Panc1 (cell line): ENCODE measurements at regions not wholly inside any gene's neighbourhood (a gene's known extent, or its start where the extent isn't known, plus 50 kb on each side); places are given as distances from the start of the nearest gene placed in this dataset.

ENCODE experiments used
- ATAC-seq: fragments of 200-7000 bp; cut with Tn5 transposase; 2 replicates; pipeline ENCODE4 v1.9.1; 2020; ENCODE audit warnings: mild to moderate bottlenecking, moderate library complexity
- BruUV-seq: library from RNA; stranded (reverse); fragments of 400-500 nt; replicated peaks from 2 replicates; lab custom pipeline; 2021; lab: Mats Ljungman, UMichigan
- CTCF ChIA-PET: fragments of 300-600 bp; sonication (Branson Sonifier 250); formaldehyde crosslinking; loops from one replicate; lab custom pipeline; 2022; ENCODE audit warnings: antibody characterized with exemption; lab: Charles Lee
- POLR2A ChIA-PET: fragments of 300-600 bp; sonication (Branson Sonifier 250); formaldehyde crosslinking; loops from one replicate; lab custom pipeline; 2022; ENCODE audit warnings: antibody characterized with exemption; lab: Charles Lee
- DNase-seq: peaks from one replicate; pipeline ENCODE4 v3.0.0-alpha.2; 2010; ENCODE audit warnings: low read depth, low spot score
- H3K27ac ChIP-seq: 2 replicates; pipeline ENCODE4 v1.5.1; 2011; ENCODE audit warnings: mild to moderate bottlenecking, low read length, inconsistent platforms
- H3K27me3 ChIP-seq: fragments of 200-500 bp; sonication (Bioruptor generic); 2 replicates; pipeline ENCODE4 v1.6.0; 2014; ENCODE audit warnings: low read length, inconsistent platforms; ENCODE audit not compliant: control insufficient read depth, insufficient read depth
- H3K36me3 ChIP-seq: fragments of 200-500 bp; sonication (Bioruptor generic); 2 replicates; pipeline ENCODE4 v1.5.1; 2014; ENCODE audit warnings: inconsistent platforms, mild to moderate bottlenecking, low read length, moderate library complexity; ENCODE audit not compliant: control insufficient read depth, insufficient read depth
- H3K4me1 ChIP-seq: 2 replicates; pipeline ENCODE4 v1.5.1; 2011; ENCODE audit warnings: inconsistent platforms, mild to moderate bottlenecking, low read length, moderate library complexity; ENCODE audit not compliant: control insufficient read depth, insufficient read depth
- H3K4me3 ChIP-seq, 2 experiments: 2 replicates each; pipeline ENCODE4 v1.5.1; 2011 to 2012; ENCODE audit warnings: low read depth in 2 of 2, low read length in 2 of 2, mild to moderate bottlenecking in 2 of 2, inconsistent platforms in 1 of 2, moderate library complexity in 1 of 2
- H3K9me3 ChIP-seq: fragments of 200-500 bp; sonication (Bioruptor generic); 2 replicates; pipeline ENCODE4 v1.5.1; 2014; ENCODE audit warnings: low read depth, mild to moderate bottlenecking, inconsistent platforms, low read length, moderate library complexity; ENCODE audit not compliant: control insufficient read depth, insufficient read depth
- POLR2AphosphoS5 ChIP-seq: IDR thresholded peaks from 2 replicates; pipeline ENCODE4 v1.6.1; 2012; ENCODE audit warnings: mild to moderate bottlenecking, low read depth, low read length, moderate library complexity
- SIN3A ChIP-seq: IDR thresholded peaks from 2 replicates; pipeline ENCODE4 v1.6.1; 2012; ENCODE audit warnings: low read depth, mild to moderate bottlenecking, low read length, moderate library complexity, borderline replicate concordance; ENCODE audit not compliant: insufficient read depth
- TCF7L2 ChIP-seq: IDR thresholded peaks from 2 replicates; pipeline ENCODE4 v1.6.1; 2011; ENCODE audit warnings: mild to moderate bottlenecking, low read depth, low read length, inconsistent platforms
- in situ Hi-C: cut with HindIII; loops from 2 replicates; pipeline ENCODE4 v1.10.0; 2016; ENCODE audit warnings: low sequenced_read_pairs, low pct_unique_long_range_greater_than_20kb
- intact Hi-C: fragments of 100-400 bp; cut with micrococcal nuclease; formaldehyde crosslinking; loops from one replicate; pipeline ENCODE4 v1.10.0; 2022; ENCODE audit not compliant: unreplicated experiment
- TF ChIP-seq, protein P1 (sequence below), 2 experiments: IDR thresholded peaks; 2 replicates each; pipeline ENCODE4 v1.6.1; 2011 to 2012; ENCODE audit warnings: low read depth in 2 of 2, control low read depth in 1 of 2, low read length in 1 of 2, mild to moderate bottlenecking in 1 of 2, moderate library complexity in 1 of 2; ENCODE audit not compliant: insufficient read depth in 1 of 2
- TF ChIP-seq, protein P2 (sequence below): fragments of 450-650 bp; IDR thresholded peaks from 2 replicates; pipeline ENCODE4 v1.5.1; 2017; ENCODE audit warnings: mild to moderate bottlenecking

DNA sequence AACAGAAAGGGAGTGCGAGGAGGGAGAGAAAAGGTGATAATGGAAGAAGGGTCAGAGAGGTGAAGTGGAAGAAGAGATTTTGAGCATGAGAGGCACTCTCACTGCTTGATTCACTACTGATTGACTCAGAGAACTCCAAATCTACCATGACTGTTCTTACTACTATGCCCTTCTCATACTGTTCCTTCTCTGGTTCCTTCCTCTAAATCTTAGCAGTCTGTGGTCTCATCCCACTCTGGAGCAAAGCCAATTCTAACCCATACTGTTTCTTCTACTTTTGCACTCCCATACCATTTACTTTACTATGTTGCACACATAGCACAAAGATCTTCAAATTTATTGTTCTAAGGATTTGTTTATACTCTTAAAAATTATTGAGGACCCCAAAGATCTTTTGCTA, 100.8 kb downstream of the DTWD1 start:
- no TSS peak for BruUV-seq
- ATAC-seq (no peak), DNase-seq (no peak)
- Histone ChIP-seq H3K9me3 (no peaks in the 10 kb centered on the region), H3K4me3 (no peak overlapping the region), H3K27ac (no peak overlapping the region), H3K36me3 (no peaks in the 10 kb centered on the region), H3K27me3 (no peaks in the 10 kb centered on the region), H3K4me1 (no peaks in the 10 kb centered on the region)
- TF ChIP-seq POLR2AphosphoS5 (no peak), SIN3A (no peak), TCF7L2 (no peak)
- TF ChIP-seq, protein P1, sequence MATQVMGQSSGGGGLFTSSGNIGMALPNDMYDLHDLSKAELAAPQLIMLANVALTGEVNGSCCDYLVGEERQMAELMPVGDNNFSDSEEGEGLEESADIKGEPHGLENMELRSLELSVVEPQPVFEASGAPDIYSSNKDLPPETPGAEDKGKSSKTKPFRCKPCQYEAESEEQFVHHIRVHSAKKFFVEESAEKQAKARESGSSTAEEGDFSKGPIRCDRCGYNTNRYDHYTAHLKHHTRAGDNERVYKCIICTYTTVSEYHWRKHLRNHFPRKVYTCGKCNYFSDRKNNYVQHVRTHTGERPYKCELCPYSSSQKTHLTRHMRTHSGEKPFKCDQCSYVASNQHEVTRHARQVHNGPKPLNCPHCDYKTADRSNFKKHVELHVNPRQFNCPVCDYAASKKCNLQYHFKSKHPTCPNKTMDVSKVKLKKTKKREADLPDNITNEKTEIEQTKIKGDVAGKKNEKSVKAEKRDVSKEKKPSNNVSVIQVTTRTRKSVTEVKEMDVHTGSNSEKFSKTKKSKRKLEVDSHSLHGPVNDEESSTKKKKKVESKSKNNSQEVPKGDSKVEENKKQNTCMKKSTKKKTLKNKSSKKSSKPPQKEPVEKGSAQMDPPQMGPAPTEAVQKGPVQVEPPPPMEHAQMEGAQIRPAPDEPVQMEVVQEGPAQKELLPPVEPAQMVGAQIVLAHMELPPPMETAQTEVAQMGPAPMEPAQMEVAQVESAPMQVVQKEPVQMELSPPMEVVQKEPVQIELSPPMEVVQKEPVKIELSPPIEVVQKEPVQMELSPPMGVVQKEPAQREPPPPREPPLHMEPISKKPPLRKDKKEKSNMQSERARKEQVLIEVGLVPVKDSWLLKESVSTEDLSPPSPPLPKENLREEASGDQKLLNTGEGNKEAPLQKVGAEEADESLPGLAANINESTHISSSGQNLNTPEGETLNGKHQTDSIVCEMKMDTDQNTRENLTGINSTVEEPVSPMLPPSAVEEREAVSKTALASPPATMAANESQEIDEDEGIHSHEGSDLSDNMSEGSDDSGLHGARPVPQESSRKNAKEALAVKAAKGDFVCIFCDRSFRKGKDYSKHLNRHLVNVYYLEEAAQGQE (IDR thresholded peaks at IDR 0.05; ENCODE audit: insufficient read depth in 1 of 2, low read depth in 2 of 2, low read length in 1 of 2): no peak
- TF ChIP-seq, protein P2, sequence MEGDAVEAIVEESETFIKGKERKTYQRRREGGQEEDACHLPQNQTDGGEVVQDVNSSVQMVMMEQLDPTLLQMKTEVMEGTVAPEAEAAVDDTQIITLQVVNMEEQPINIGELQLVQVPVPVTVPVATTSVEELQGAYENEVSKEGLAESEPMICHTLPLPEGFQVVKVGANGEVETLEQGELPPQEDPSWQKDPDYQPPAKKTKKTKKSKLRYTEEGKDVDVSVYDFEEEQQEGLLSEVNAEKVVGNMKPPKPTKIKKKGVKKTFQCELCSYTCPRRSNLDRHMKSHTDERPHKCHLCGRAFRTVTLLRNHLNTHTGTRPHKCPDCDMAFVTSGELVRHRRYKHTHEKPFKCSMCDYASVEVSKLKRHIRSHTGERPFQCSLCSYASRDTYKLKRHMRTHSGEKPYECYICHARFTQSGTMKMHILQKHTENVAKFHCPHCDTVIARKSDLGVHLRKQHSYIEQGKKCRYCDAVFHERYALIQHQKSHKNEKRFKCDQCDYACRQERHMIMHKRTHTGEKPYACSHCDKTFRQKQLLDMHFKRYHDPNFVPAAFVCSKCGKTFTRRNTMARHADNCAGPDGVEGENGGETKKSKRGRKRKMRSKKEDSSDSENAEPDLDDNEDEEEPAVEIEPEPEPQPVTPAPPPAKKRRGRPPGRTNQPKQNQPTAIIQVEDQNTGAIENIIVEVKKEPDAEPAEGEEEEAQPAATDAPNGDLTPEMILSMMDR: no peak
- ChIA-PET CTCF (no interaction called here), POLR2A (no interaction called here)
- intact Hi-C loops (no loop called here), in situ Hi-C loops (no loop called here)

DNA sequence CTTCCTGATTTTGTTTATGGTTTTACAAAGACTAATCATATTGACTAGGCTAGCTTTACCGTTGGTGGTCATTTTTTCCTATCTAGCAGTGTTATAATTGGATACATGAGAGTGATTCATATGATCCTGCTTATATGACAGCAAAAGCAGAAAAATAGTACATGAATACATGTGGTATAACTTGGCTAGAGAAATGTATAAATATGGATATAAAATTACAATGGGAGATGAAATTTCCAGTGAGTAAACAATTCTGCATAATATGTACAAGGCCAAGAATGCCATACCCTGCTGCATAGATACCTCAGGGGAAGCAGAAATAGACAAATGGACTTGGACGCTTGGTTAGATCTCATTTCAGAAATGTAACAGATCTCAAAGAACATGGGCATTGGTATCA, 103.1 kb downstream of the DTWD1 start:
- TF ChIP-seq, protein P2: no peak
- TF ChIP-seq POLR2AphosphoS5 (no peak), SIN3A (no peak), TCF7L2 (no peak)
- TF ChIP-seq, protein P1 (IDR thresholded peaks at IDR 0.05; ENCODE audit: insufficient read depth in 1 of 2, low read depth in 2 of 2, low read length in 1 of 2): no peak
- POLR2A ChIA-PET: no interaction called here
- no peaks in the 10 kb centered on the region for H3K27me3 ChIP-seq
- BruUV-seq: no TSS peak
- no peaks in the 10 kb centered on the region for H3K9me3 ChIP-seq
- no peak overlapping the region for H3K4me3 ChIP-seq
- DNase-seq (no peak), ATAC-seq (no peak)
- H3K4me1 ChIP-seq: no peaks in the 10 kb centered on the region
- H3K27ac ChIP-seq: no peak overlapping the region
- intact Hi-C loops: no loop called here
- CTCF ChIA-PET: no interaction called here
- in situ Hi-C loops: no loop called here
- H3K36me3 ChIP-seq: no peaks in the 10 kb centered on the region
